ENCODE measurements at regions not wholly inside any gene's neighbourhood (a gene's known extent, or its start where the extent isn't known, plus 50 kb on each side); places are given as distances from the start of the nearest gene placed in this dataset.

GRCh38 chr7:68581417-68581816 is 1016.9 kb upstream of the AUTS2 start:
- TF ChIP-seq, protein P1, sequence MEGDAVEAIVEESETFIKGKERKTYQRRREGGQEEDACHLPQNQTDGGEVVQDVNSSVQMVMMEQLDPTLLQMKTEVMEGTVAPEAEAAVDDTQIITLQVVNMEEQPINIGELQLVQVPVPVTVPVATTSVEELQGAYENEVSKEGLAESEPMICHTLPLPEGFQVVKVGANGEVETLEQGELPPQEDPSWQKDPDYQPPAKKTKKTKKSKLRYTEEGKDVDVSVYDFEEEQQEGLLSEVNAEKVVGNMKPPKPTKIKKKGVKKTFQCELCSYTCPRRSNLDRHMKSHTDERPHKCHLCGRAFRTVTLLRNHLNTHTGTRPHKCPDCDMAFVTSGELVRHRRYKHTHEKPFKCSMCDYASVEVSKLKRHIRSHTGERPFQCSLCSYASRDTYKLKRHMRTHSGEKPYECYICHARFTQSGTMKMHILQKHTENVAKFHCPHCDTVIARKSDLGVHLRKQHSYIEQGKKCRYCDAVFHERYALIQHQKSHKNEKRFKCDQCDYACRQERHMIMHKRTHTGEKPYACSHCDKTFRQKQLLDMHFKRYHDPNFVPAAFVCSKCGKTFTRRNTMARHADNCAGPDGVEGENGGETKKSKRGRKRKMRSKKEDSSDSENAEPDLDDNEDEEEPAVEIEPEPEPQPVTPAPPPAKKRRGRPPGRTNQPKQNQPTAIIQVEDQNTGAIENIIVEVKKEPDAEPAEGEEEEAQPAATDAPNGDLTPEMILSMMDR (IDR thresholded peaks at IDR 0.05), result no peak
- no peaks in the 10 kb centered on the region for H3K27me3 ChIP-seq (replicated peaks; ENCODE audit: insufficient read depth)
- no peaks in the 10 kb centered on the region for H3K4me1 ChIP-seq (ENCODE audit: control insufficient read depth in 1 of 2, low read depth in 2 of 2)

GRCh38 chr7:68587599-68587998 is 1010.7 kb upstream of the AUTS2 start:
- TF ChIP-seq, protein P1 (IDR thresholded peaks at IDR 0.05), result no peak

More at GRCh38 chr7:68581417-68581816, 1016.9 kb upstream of the AUTS2 start:
- Histone ChIP-seq H3K27ac (no peak overlapping the region), H3K9me3 (no peaks in the 10 kb centered on the region), H3K36me3 (no peaks in the 10 kb centered on the region), H3K4me3 (no peak overlapping the region)
- no peak for DNase-seq (ENCODE audit: low spot score)
- no peak for ATAC-seq (ENCODE audit: insufficient number of reproducible peaks, low FRiP score, low read depth)

DNA sequence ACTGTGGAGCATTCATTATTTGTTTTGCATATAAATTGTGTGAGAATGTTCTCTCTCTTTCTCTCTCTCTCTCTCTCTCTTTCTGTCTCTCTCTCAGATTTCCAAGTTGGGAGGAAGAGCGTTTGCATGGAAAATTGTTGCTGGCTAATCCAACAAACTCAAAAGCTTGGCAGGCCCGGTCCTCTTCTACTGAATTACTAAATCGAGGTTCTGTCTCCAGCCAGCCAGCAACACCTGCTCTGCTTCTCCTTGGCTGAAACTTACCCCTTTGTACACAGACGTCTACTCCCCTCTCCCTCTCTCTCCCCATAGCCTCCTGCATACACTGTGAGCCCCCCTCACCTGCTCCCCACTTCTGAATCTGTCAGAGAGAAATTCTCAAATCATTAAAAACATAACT is 996.4 kb upstream of the AUTS2 start:
- ATAC-seq (ENCODE audit: insufficient number of reproducible peaks, low FRiP score, low read depth), result no peak
- no peak for DNase-seq (ENCODE audit: low spot score)
- TF ChIP-seq, protein P1 (IDR thresholded peaks at IDR 0.05), result no peak
- Histone ChIP-seq H3K4me1 (ENCODE audit: control insufficient read depth in 1 of 2, low read depth in 2 of 2) (no peaks in the 10 kb centered on the region), H3K27ac (no peak overlapping the region), H3K27me3 (replicated peaks; ENCODE audit: insufficient read depth) (no peaks in the 10 kb centered on the region), H3K36me3 (no peaks in the 10 kb centered on the region), H3K9me3 (no peaks in the 10 kb centered on the region), H3K4me3 (no peak overlapping the region)

More at GRCh38 chr7:68587599-68587998, 1010.7 kb upstream of the AUTS2 start:
- H3K27me3 ChIP-seq (replicated peaks; ENCODE audit: insufficient read depth), result no peaks in the 10 kb centered on the region
- H3K9me3 ChIP-seq, result peaks cover 3% of the 10 kb centered on the region
- DNase-seq (ENCODE audit: low spot score), result no peak
- H3K4me3 ChIP-seq, result no peak overlapping the region
- H3K36me3 ChIP-seq, result no peaks in the 10 kb centered on the region
- no peak overlapping the region for H3K27ac ChIP-seq
- no peaks in the 10 kb centered on the region for H3K4me1 ChIP-seq (ENCODE audit: control insufficient read depth in 1 of 2, low read depth in 2 of 2)
- ATAC-seq (ENCODE audit: insufficient number of reproducible peaks, low FRiP score, low read depth), result no peak

GRCh38 chr7:68604541-68604940 is 993.7 kb upstream of the AUTS2 start:
- H3K9me3 ChIP-seq, result peaks cover 9% of the 10 kb centered on the region
- H3K4me1 ChIP-seq (ENCODE audit: control insufficient read depth in 1 of 2, low read depth in 2 of 2), result no peaks in the 10 kb centered on the region
- no peaks in the 10 kb centered on the region for H3K27me3 ChIP-seq (replicated peaks; ENCODE audit: insufficient read depth)
- DNase-seq (ENCODE audit: low spot score) (no peak), ATAC-seq (ENCODE audit: insufficient number of reproducible peaks, low FRiP score, low read depth) (no peak)
- H3K36me3 ChIP-seq, result no peaks in the 10 kb centered on the region
- TF ChIP-seq, protein P1 (IDR thresholded peaks at IDR 0.05), result no peak
- no peak overlapping the region for H3K27ac ChIP-seq
- no peak overlapping the region for H3K4me3 ChIP-seq

DNA sequence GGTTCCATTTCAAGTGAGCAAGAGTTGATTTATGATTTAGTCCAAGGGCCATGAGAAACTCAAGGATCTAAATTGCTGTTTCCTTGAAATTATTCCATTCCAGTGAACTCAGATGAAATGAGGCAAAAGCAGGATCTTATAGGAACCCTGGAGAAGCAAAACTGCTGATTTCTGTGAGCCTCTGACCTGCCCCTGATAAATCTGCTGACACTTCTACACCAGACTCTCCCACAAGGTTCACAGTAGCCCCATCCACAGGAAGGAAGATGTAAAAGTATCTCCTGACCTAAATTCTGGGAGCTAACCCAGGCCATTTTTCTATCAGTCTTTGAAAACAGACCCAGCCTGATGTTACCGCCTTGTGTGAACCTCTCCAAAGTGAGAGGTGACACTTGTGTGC is 987.6 kb upstream of the AUTS2 start:
- Histone ChIP-seq H3K27ac (no peak overlapping the region), H3K27me3 (replicated peaks; ENCODE audit: insufficient read depth) (no peaks in the 10 kb centered on the region), H3K36me3 (no peaks in the 10 kb centered on the region), H3K9me3 (peaks cover 9% of the 10 kb centered on the region), H3K4me1 (ENCODE audit: control insufficient read depth in 1 of 2, low read depth in 2 of 2) (no peaks in the 10 kb centered on the region), H3K4me3 (no peak overlapping the region)
- TF ChIP-seq, protein P1 (IDR thresholded peaks at IDR 0.05), result no peak
- DNase-seq (ENCODE audit: low spot score), result no peak
- ATAC-seq (ENCODE audit: insufficient number of reproducible peaks, low FRiP score, low read depth), result no peak
